SIG-M5 treated with dmso at 0.1 percent for 504 hours (cell line): ENCODE measurements at regions not wholly inside any gene's neighbourhood (a gene's known extent, or its start where the extent isn't known, plus 50 kb on each side); places are given as distances from the start of the nearest gene placed in this dataset.
"Not testable (repeated sequence)": the region's sequence is repeated elsewhere in the genome, so short reads cannot be mapped to it uniquely, and the experiment has no call there.

Experiments used
- DNase-seq: peaks from one replicate; lab custom pipeline; 2025; ENCODE audit not compliant: unreplicated experiment; lab: John Stamatoyannopoulos, UW

- DNase-seq, result peak; percentile 63
Measured at GRCh38 chr13:33340631-33341030, 55.1 kb upstream of the STARD13 start.

DNA sequence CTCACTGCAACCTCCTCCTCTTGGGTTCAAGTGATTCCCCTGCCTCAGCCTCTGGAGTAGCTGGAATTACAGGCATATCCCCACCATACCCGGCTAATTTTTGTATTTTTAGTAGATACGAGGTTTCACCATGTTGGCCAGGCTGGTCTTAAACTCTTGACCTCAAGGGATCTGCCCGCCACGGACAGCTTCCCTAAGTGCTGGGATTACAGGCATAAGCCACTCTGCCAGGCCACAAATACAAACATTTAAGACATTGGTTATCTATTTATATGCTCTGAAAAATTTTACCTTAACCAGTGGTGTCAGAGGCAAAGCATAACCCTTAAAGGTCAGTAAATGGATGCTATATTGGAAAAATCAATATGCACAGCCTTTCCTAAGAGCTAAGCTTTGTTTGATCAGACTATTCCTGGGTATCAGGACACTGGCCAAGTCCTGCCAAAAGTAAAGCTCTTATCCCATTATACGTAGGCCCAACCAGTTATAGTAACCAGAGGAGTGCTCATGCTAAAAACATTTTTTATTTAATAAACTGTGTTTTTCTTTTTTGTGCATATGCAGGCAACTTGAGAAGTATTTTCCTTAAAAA lies 56.4 kb upstream of the STARD13 start:
- DNase-seq, result no peak

- no peak for DNase-seq
Measured at GRCh38 chr13:33345842-33346241, 60.3 kb upstream of the STARD13 start.

DNA sequence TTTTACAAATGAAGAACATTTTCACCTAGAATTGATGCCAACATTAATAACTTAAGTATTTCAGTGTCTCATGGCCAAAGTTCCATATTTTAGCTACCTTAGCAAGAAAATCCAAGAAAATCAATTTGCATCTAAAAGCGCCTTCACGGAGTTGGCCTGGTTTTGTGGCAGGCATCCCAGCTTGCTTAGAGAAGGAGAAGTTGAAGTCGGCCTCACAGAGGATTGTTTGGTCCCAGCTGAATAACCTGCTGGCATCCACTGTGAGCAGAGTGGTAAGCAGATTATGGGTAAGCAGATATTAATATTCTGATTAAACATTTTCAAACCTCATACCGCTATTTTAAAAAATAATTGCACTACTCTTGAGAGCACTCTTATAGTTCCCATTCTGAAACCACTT lies 62.3 kb upstream of the STARD13 start:
- no peak for DNase-seq

DNA sequence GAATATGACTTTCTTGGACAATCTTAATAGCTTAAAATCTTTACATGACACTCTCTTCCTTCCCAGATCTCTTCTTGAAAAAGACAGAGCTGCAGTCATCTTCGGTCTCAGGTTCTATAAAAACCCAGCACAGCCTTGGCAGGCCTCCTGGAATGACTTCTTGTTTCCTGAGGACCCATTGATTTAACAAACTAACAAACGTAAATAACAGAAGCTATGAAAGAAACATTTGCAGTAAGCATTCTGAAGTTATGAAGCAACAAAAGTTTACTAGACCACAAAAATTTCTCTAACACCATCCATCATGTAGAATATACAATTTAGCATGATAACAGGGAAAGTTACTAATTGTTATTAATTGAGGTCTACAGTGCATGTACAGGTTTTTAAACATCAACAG lies 62.8 kb upstream of the STARD13 start:
- no peak for DNase-seq

DNA sequence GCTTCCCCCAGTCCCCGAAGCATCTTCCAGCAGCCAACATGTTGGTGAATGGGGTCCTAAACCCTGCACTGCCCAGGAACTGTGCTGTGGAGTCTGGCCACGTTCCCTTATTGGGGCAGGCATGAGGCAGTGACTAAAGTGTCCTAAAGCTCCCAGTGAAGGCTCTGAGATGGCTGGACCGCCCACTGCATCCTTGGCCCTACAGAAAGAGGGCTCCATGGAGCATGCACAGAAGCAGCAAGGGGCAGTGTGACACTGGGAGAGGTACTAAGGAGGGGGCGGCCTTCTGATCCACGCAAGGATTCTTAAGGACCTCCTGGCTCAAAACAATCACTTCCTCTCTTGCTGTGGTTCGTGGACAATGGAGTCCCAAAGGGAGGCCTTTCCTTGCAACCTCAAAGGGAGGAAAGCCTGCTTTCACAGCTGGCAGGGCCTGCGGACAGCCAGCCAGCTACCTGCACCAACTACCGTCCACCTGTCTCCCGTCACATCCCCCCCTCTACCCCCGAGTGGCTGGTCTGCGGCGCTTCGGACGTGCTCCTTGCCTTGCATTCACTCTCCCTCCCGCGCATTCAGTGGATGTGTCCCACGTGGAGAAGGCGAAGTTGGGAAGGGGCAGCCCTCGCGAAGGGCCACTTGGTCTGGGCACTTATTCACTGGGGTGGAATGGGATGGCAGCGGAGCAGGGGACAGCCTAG lies 63.9 kb upstream of the STARD13 start:
- no peak for DNase-seq

DNA sequence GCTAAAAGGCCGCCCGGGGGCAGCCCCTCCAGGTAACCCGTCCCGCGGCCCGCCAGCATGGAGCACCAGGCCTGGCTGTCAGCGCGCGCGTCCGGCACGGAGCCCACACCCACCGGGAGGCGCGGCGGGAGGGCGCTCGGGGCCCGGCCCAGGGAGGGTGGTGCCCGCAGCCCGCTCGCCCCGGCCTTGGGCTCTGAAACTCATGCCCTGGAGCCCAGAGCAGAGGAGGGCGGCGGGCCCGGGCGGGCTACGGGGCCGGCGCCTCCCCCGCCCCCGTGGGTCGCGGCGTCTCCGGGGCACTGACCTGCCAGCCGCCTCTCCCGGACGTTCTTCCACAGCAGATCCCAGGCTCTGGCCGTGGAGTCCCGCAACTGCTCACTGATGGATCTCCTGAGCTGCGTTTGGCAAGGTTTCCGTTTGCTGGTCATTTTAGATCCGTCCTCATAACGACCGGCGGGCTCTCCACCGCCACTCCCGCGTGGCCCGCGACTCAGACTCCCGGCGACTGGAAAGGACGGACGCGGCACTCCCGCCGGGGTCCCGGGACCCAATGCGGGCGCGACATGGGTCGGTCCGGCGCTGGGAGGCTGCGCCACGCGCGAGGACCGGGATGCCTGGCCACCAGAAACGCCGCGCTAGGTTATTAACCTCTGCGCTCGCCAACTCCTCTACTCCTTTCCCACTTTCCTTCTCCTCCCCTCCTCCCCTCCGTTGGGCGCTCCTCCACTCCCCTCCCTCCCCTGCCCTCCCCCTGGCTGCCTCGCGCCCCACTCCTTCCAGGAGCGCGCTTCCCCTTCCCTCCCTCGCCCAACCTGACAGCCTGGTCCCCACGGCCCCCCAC lies 64.7 kb upstream of the STARD13 start:
- no peak for DNase-seq

DNA sequence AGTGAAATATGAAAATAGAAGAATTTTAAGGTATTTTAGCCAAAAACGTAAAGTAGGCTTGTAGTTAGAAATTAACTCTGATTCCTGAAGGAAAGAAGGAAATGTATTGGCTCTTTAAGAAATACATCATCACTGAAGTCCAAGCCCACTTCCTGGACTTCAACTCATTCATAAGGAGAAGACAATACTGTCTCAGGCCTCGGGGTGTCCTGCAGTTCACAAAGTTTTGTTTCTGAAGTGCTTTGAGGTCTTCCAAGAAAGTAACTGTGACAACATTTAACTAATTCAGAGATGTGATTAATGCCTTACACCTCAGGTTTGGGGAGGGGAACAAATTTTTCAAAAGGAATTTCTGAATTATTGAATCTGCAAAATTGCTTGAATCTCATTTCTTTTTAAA lies 65.8 kb upstream of the STARD13 start:
- DNase-seq, result peak; percentile 4

DNA sequence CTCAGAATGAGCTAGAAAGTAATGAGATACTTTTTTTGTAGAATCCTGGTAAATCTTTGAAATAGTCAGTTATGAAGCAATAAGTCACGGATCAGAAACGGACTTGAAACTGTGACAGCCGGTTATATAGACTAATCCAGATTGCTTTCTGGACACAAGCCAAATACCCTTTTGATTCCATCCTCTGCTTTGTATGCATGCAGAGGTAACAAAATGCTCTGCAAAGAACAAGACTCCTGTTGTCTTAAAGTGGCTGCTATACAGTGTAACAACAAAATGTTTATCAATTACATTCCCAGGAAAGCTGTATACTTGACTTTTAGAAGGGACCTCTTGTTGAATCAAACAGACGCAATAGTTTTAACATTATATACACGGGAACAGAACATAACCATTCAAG lies 66.5 kb upstream of the STARD13 start:
- DNase-seq, result no peak

DNA sequence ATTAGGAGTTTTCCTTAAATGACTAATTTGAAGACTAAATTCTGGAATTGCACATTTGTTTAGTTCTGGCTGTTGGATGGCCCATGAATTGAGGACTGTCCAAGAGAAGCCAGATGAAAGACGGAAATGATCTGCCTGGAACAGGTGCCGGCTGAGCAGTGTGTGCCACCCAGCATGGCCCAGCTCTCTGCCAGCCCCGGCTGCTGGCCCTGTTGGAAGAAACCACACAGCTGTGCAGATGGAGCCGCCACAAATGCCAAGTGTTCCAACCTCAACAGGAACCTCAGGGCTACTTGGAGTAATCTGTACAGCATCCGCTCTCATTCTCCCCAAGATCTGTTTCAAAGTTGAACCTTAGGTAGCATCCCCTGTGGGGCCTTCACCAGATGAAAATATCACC lies 67.0 kb upstream of the STARD13 start:
- DNase-seq, result no peak

GRCh38 chr13:33353210-33353609 lies 67.7 kb upstream of the STARD13 start:
- DNase-seq, result peak; percentile 80

GRCh38 chr13:33353646-33354045 lies 68.1 kb upstream of the STARD13 start:
- no peak for DNase-seq

GRCh38 chr13:33355201-33355895 lies 69.8 kb upstream of the STARD13 start:
- peak; percentile 40 for DNase-seq

- DNase-seq, result not testable (repeated sequence)
Measured at GRCh38 chr13:33358076-33358475, 72.5 kb upstream of the STARD13 start.

GRCh38 chr13:33362986-33363727 lies 77.6 kb upstream of the STARD13 start:
- DNase-seq, result peak; percentile 85

- DNase-seq, result no peak
Measured at GRCh38 chr13:33364192-33364591, 78.6 kb upstream of the STARD13 start.

GRCh38 chr13:33366469-33367062 lies 81.0 kb upstream of the STARD13 start:
- DNase-seq, result no peak

GRCh38 chr13:33367171-33367895 lies 81.8 kb upstream of the STARD13 start:
- no peak for DNase-seq

GRCh38 chr13:33367926-33368325 lies 82.4 kb upstream of the STARD13 start:
- DNase-seq, result peak; percentile 84

DNA sequence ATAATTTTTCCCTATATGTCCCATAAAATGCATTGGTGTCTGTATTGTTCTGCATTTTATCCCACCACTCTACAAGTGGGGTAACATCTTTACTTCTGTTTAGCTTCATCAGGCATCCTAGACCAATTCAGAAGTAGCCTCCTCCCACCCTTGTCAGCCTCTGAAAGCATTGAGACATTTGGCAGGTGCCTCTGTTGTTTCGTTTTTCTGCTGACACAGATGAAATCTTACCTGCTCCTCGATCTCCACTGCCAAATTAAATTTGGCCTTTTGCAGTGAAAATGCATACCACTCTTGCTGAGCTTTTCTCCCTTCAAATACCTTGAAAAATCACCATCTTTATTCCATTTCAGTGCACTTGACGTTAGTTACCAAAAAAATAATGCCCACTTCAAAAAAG lies 83.5 kb upstream of the STARD13 start:
- no peak for DNase-seq
